HEK293T (cell line): ENCODE measurements at regions not wholly inside any gene's neighbourhood (a gene's known extent, or its start where the extent isn't known, plus 50 kb on each side); places are given as distances from the start of the nearest gene placed in this dataset.

ENCODE experiments used
- SP1 ChIP-seq: fragments of 450-650 bp; IDR thresholded peaks from 2 replicates; pipeline ENCODE4 v1.6.1; 2017
- TARDBP ChIP-seq: fragments of 450-650 bp; IDR thresholded peaks from 2 replicates; pipeline ENCODE4 v1.6.1; 2016
- ZNF384 ChIP-seq: fragments of 450-650 bp; IDR thresholded peaks from 2 replicates; pipeline ENCODE4 v1.6.1; 2016
- TF ChIP-seq, protein P1 (sequence below): fragments of 450-650 bp; IDR thresholded peaks from 2 replicates; pipeline ENCODE4 v1.6.1; 2016

DNA sequence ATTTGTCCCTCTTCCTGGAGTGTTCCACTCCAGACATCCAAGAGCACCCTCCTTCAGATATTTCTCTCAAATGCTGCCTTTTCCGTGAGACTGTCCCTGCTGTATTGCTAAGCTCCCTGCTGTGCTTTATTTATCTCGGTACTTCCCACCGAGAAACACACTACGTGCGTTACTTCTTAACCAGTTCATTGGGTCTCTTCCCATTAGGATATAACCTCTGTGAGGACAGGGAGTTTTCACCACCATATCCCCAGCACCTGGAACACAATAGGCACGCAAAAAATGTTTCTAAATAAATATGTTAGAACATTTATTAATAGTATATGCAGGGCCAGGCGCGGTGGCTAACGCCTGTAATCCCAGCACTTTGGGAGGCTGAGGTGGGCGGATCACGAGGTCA lies 308.7 kb upstream of the IL12A start:
- no peak for TF ChIP-seq TARDBP
- TF ChIP-seq ZNF384, result no peak
- TF ChIP-seq SP1, result no peak
- TF ChIP-seq, protein P1, sequence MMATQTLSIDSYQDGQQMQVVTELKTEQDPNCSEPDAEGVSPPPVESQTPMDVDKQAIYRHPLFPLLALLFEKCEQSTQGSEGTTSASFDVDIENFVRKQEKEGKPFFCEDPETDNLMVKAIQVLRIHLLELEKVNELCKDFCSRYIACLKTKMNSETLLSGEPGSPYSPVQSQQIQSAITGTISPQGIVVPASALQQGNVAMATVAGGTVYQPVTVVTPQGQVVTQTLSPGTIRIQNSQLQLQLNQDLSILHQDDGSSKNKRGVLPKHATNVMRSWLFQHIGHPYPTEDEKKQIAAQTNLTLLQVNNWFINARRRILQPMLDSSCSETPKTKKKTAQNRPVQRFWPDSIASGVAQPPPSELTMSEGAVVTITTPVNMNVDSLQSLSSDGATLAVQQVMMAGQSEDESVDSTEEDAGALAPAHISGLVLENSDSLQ, result no peak
